Uterus (tissue), 2 donors: ENCODE measurements at regions not wholly inside any gene's neighbourhood (a gene's known extent, or its start where the extent isn't known, plus 50 kb on each side); places are given as distances from the start of the nearest gene placed in this dataset.

ENCODE experiments used
- CTCF ChIP-seq, 4 experiments: fragments of 200-600 bp in 2 of 4; fragments of 450-650 bp in 2 of 4; sonication (generic) in 2 of 4; IDR thresholded peaks; one replicate each; pipeline ENCODE4 v1.5.1; 2016 to 2019; ENCODE audit warnings: antibody characterized with exemption in 4 of 4, mild to moderate bottlenecking in 2 of 4, moderate library complexity in 1 of 4
- POLR2A ChIP-seq, 2 donors: fragments of 450-650 bp; IDR thresholded peaks; one replicate each; pipeline ENCODE4 v1.6.1; 2016; ENCODE audit warnings: antibody characterized with exemption in 2 of 2, mild to moderate bottlenecking in 1 of 2, moderate library complexity in 1 of 2

GRCh38 chr7:85316489-85316888 lies 129.6 kb upstream of the SEMA3D start:
- TF ChIP-seq CTCF (IDR thresholded peaks at IDR 0.05) (no peak), POLR2A (IDR thresholded peaks at IDR 0.05) (no peak)
